ENCODE measurements at regions not wholly inside any gene's neighbourhood (a gene's known extent, or its start where the extent isn't known, plus 50 kb on each side); places are given as distances from the start of the nearest gene placed in this dataset.

GRCh38 chr4:182185491-182185890 lies 57.7 kb upstream of the TENM3 start:
- Histone ChIP-seq H4K20me1 (ENCODE audit: control insufficient read depth, insufficient read depth) (no peaks in the 10 kb centered on the region), H2AFZ (ENCODE audit: control insufficient read depth, low read depth, low read length) (no peak overlapping the region), H3K27me3 (replicated peaks in 1 of 2; ENCODE audit: control insufficient read depth in 2 of 2, insufficient read depth in 2 of 2, low read length in 1 of 2) (no peaks in the 10 kb centered on the region), H3K9me3 (replicated peaks; ENCODE audit: control insufficient read depth, insufficient read depth, low read length) (no peaks in the 10 kb centered on the region), H3K9ac (ENCODE audit: control insufficient read depth, insufficient read depth, low read length) (no peak overlapping the region), H3K79me2 (ENCODE audit: control insufficient read depth, insufficient read depth, low read length) (no peaks in the 10 kb centered on the region), H3K36me3 (ENCODE audit: control insufficient read depth in 2 of 2, insufficient read depth in 2 of 2, low read length in 1 of 2) (no peaks in the 10 kb centered on the region), H3K27ac (ENCODE audit: control insufficient read depth, insufficient read depth) (no peak overlapping the region), H3K4me2 (ENCODE audit: control insufficient read depth, insufficient read depth) (no peak overlapping the region), H3K4me1 (ENCODE audit: control insufficient read depth, insufficient read depth, low read length) (no peaks in the 10 kb centered on the region), H3K4me3 (no peak overlapping the region)
- no peak for DNase-seq (ENCODE audit: low read depth, low spot score)
- ChIA-PET SMC1A (ENCODE audit: uncharacterized antibody, unreplicated experiment) (interaction anchor here (2.4 kb wide), 1 partner anchor 15 kb away, joined by 6 read pairs; no protein-coding TSS in a partner anchor), CTCF (no interaction called here), POLR2A (no interaction called here), RAD21 (ENCODE audit: unreplicated experiment) (interaction anchor here (0.5 kb wide), 1 partner anchor 375 kb away, joined by 3 read pairs; no protein-coding TSS in a partner anchor)
- no peak for ATAC-seq
- FAIRE-seq, result no peak
- in situ Hi-C loops (cut with MboI) (no loop called here), intact Hi-C loops (cut with micrococcal nuclease; ENCODE audit: unreplicated experiment) (no loop called here)
- no peak for TF ChIP-seq POLR2AphosphoS2 (IDR thresholded peaks at IDR 0.05; ENCODE audit: low read depth, low read length)
- no peak for TF ChIP-seq ZNF207 (IDR thresholded peaks at IDR 0.05; ENCODE audit: borderline replicate concordance)
- TF ChIP-seq MYC (IDR thresholded peaks at IDR 0.05; ENCODE audit: insufficient read depth, insufficient read length, insufficient replicate concordance, low read length, severe bottlenecking), result no peak
- no peak for TF ChIP-seq HDAC2 (IDR thresholded peaks at IDR 0.05)
- TF ChIP-seq RUNX3 (IDR thresholded peaks at IDR 0.05; ENCODE audit: low read length), result no peak
- no peak for TF ChIP-seq ATF2 (IDR thresholded peaks at IDR 0.05; ENCODE audit: low read length)
- TF ChIP-seq SREBF2 (IDR thresholded peaks at IDR 0.05; ENCODE audit: low read length), result no peak
- no peak for TF ChIP-seq POLR2AphosphoS5 (IDR thresholded peaks at IDR 0.05; ENCODE audit: low read length)
- 39% methylated on average over 6 of the region's 6 CpGs for WGBS (ENCODE audit: insufficient coverage, insufficient replicate concordance, low lambda C conversion rate, missing lambda C conversion rate)
- no TSS peak for BruUV-seq (replicated peaks)

All from GM12878 (cell line).